ENCODE measurements at regions not wholly inside any gene's neighbourhood (a gene's known extent, or its start where the extent isn't known, plus 50 kb on each side); places are given as distances from the start of the nearest gene placed in this dataset.

- CTCF ChIA-PET = interaction anchor here (1.3 kb wide), 1 partner anchor 10 kb away, joined by 6 read pairs; no protein-coding TSS in a partner anchor
- POLR2A ChIA-PET = no interaction called here
- Histone ChIP-seq H3K27ac (ENCODE audit: low read depth in 2 of 2, low read length in 1 of 2) (no peak overlapping the region), H3K4me1 (ENCODE audit: control insufficient read depth in 1 of 2, insufficient read depth in 2 of 2, low read depth in 1 of 2, low read length in 1 of 2) (no peaks in the 10 kb centered on the region; a peak in 2 of 4 replicates), H3K36me3 (replicated peaks in 1 of 2; ENCODE audit: control insufficient read depth in 1 of 2, insufficient read depth in 2 of 2, low read length in 1 of 2) (no peaks in the 10 kb centered on the region), H3K4me2 (no peak overlapping the region), H3K9me2 (no peaks in the 10 kb centered on the region), H3K9me3 (no peaks in the 10 kb centered on the region), H3K79me2 (ENCODE audit: insufficient read depth) (no peaks in the 10 kb centered on the region), H2AFZ (ENCODE audit: low read depth) (no peak overlapping the region), H3K27me3 (ENCODE audit: insufficient read depth) (no peaks in the 10 kb centered on the region), H3F3A (replicated peaks; ENCODE audit: insufficient read depth) (no peaks in the 10 kb centered on the region), H3K9ac (no peak overlapping the region), H3K4me3 (ENCODE audit: low read depth in 2 of 2, low read length in 1 of 2) (no peak overlapping the region), H4K20me1 (ENCODE audit: insufficient read depth) (no peaks in the 10 kb centered on the region)
- no peak for DNase-seq
- TF ChIP-seq TEAD4 (IDR thresholded peaks at IDR 0.05; ENCODE audit: borderline replicate concordance, insufficient read depth) (no peak), MAX (IDR thresholded peaks at IDR 0.05; ENCODE audit: low read depth) (no peak), GABPA (IDR thresholded peaks at IDR 0.05; ENCODE audit: low read depth) (no peak), FOXM1 (IDR thresholded peaks at IDR 0.05; ENCODE audit: low read depth) (no peak), NFIC (IDR thresholded peaks at IDR 0.05; ENCODE audit: borderline replicate concordance) (no peak), ZBTB33 (IDR thresholded peaks at IDR 0.05; ENCODE audit: borderline replicate concordance, low read depth) (no peak), EZH2phosphoT487 (IDR thresholded peaks at IDR 0.05; ENCODE audit: borderline replicate concordance, low read depth) (no peak), POLR2AphosphoS5 (IDR thresholded peaks at IDR 0.05; ENCODE audit: low read depth, low read length) (no peak), CHD2 (IDR thresholded peaks at IDR 0.05; ENCODE audit: low read length, partially characterized antibody) (no peak), TCF12 (IDR thresholded peaks at IDR 0.05) (no peak), USF2 (IDR thresholded peaks at IDR 0.05; ENCODE audit: borderline replicate concordance, low read depth, low read length) (no peak), RCOR1 (IDR thresholded peaks at IDR 0.05; ENCODE audit: low read length) (no peak), JUND (IDR thresholded peaks at IDR 0.05) (no peak), REST (IDR thresholded peaks at IDR 0.05; ENCODE audit: low read depth, low read length) (no peak), ELF1 (IDR thresholded peaks at IDR 0.05) (no peak), GATA2 (CRISPR knock-in tag; IDR thresholded peaks at IDR 0.05) (no peak), FOXJ3 (CRISPR knock-in tag; IDR thresholded peaks at IDR 0.05) (no peak), TAF1 (IDR thresholded peaks at IDR 0.05; ENCODE audit: borderline replicate concordance, low read depth, low read length) (no peak), SMC3 (IDR thresholded peaks at IDR 0.05; ENCODE audit: low read depth, low read length) (no peak)
These were observed 379.4 kb upstream of the DACH1 start for GRCh38 chr13:72246396-72246795.

Data from SK-N-SH (cell line).